ENCODE measurements at regions not wholly inside any gene's neighbourhood (a gene's known extent, or its start where the extent isn't known, plus 50 kb on each side); places are given as distances from the start of the nearest gene placed in this dataset.

- H3K27me3 ChIP-seq (ENCODE audit: insufficient read depth, low read depth, severe bottlenecking): no peaks in the 10 kb centered on the region
These were observed 278.4 kb downstream of the RPLP1 start for GRCh38 chr15:69731081-69731330.

GRCh38 chr15:69731581-69731980 is 279.0 kb downstream of the RPLP1 start:
- no peak overlapping the region for H3K4me3 ChIP-seq (ENCODE audit: low read depth, low read length)
- H3K27me3 ChIP-seq (ENCODE audit: insufficient read depth, low read depth, severe bottlenecking): no peaks in the 10 kb centered on the region
- no peak for DNase-seq
- no peak overlapping the region for H3K27ac ChIP-seq
- TF ChIP-seq CTCF (IDR thresholded peaks at IDR 0.05; ENCODE audit: low read depth, low read length): no peak
- peaks cover under 1% of the 10 kb centered on the region for H3K9me3 ChIP-seq (ENCODE audit: severe bottlenecking)
- no peaks in the 10 kb centered on the region for H3K36me3 ChIP-seq

More at GRCh38 chr15:69731081-69731330, 278.4 kb downstream of the RPLP1 start:
- no peak for TF ChIP-seq CTCF (IDR thresholded peaks at IDR 0.05; ENCODE audit: low read depth, low read length)
- no peak for DNase-seq
- H3K27ac ChIP-seq: no peak overlapping the region
- H3K4me3 ChIP-seq (ENCODE audit: low read depth, low read length): no peak overlapping the region
- no peaks in the 10 kb centered on the region for H3K36me3 ChIP-seq
- H3K9me3 ChIP-seq (ENCODE audit: severe bottlenecking): no peaks in the 10 kb centered on the region

GRCh38 chr15:69732133-69732532 is 279.5 kb downstream of the RPLP1 start:
- no peak for TF ChIP-seq CTCF (IDR thresholded peaks at IDR 0.05; ENCODE audit: low read depth, low read length)
- Histone ChIP-seq H3K9me3 (ENCODE audit: severe bottlenecking) (peaks cover 5% of the 10 kb centered on the region), H3K4me3 (ENCODE audit: low read depth, low read length) (no peak overlapping the region), H3K27me3 (ENCODE audit: insufficient read depth, low read depth, severe bottlenecking) (no peaks in the 10 kb centered on the region), H3K36me3 (no peaks in the 10 kb centered on the region), H3K27ac (no peak overlapping the region)
- DNase-seq: no peak

GRCh38 chr15:69734699-69735098 is 282.1 kb downstream of the RPLP1 start:
- Histone ChIP-seq H3K9me3 (ENCODE audit: severe bottlenecking) (peaks cover 7% of the 10 kb centered on the region), H3K36me3 (no peaks in the 10 kb centered on the region), H3K27ac (no peak overlapping the region), H3K4me3 (ENCODE audit: low read depth, low read length) (no peak overlapping the region), H3K27me3 (ENCODE audit: insufficient read depth, low read depth, severe bottlenecking) (no peaks in the 10 kb centered on the region)
- DNase-seq: no peak
- TF ChIP-seq CTCF (IDR thresholded peaks at IDR 0.05; ENCODE audit: low read depth, low read length): no peak

GRCh38 chr15:69735121-69735520 is 282.5 kb downstream of the RPLP1 start:
- peaks cover 7% of the 10 kb centered on the region for H3K9me3 ChIP-seq (ENCODE audit: severe bottlenecking)
- no peaks in the 10 kb centered on the region for H3K27me3 ChIP-seq (ENCODE audit: insufficient read depth, low read depth, severe bottlenecking)
- H3K4me3 ChIP-seq (ENCODE audit: low read depth, low read length): no peak overlapping the region
- H3K27ac ChIP-seq: no peak overlapping the region
- no peak for TF ChIP-seq CTCF (IDR thresholded peaks at IDR 0.05; ENCODE audit: low read depth, low read length)
- no peaks in the 10 kb centered on the region for H3K36me3 ChIP-seq
- no peak for DNase-seq

GRCh38 chr15:69736161-69736560 is 283.5 kb downstream of the RPLP1 start:
- Histone ChIP-seq H3K27ac (no peak overlapping the region), H3K9me3 (ENCODE audit: severe bottlenecking) (peaks cover 7% of the 10 kb centered on the region), H3K4me3 (ENCODE audit: low read depth, low read length) (no peak overlapping the region), H3K27me3 (ENCODE audit: insufficient read depth, low read depth, severe bottlenecking) (no peaks in the 10 kb centered on the region), H3K36me3 (no peaks in the 10 kb centered on the region)
- DNase-seq: no peak
- no peak for TF ChIP-seq CTCF (IDR thresholded peaks at IDR 0.05; ENCODE audit: low read depth, low read length)

All from WERI-Rb-1 (cell line).